Fibroblast of lung (primary cell): ENCODE measurements at regions not wholly inside any gene's neighbourhood (a gene's known extent, or its start where the extent isn't known, plus 50 kb on each side); places are given as distances from the start of the nearest gene placed in this dataset.
"Not testable (repeated sequence)": the region's sequence is repeated elsewhere in the genome, so short reads cannot be mapped to it uniquely, and the experiment has no call there.

Source experiments
- DNase-seq, 2 donors: peaks; one replicate each; pipeline versions ENCODE4 v3.0.0 to v3.0.0-alpha.2; 2010; ENCODE audit warnings: low read depth in 2 of 2
- H2AFZ ChIP-seq: 2 replicates; pipeline ENCODE4 v1.5.1; 2012; ENCODE audit warnings: low read length, control low read depth, inconsistent platforms
- H3K27ac ChIP-seq: 2 replicates; pipeline ENCODE4 v1.5.1; 2011; ENCODE audit warnings: low read length, control low read depth; ENCODE audit not compliant: insufficient read depth
- H3K27me3 ChIP-seq: 2 replicates; pipeline ENCODE4 v1.5.1; 2011; ENCODE audit warnings: mild to moderate bottlenecking, low read length; ENCODE audit not compliant: control insufficient read depth, insufficient read depth
- H3K36me3 ChIP-seq: 2 replicates; pipeline ENCODE4 v1.5.1; 2011; ENCODE audit warnings: low read length; ENCODE audit not compliant: control insufficient read depth, insufficient read depth
- H3K4me1 ChIP-seq: 2 replicates; pipeline ENCODE4 v1.5.1; 2011; ENCODE audit warnings: low read length; ENCODE audit not compliant: control insufficient read depth, insufficient read depth; ENCODE audit errors: extremely low read depth
- H3K4me2 ChIP-seq: 2 replicates; pipeline ENCODE4 v1.5.1; 2011; ENCODE audit warnings: low read length, control low read depth; ENCODE audit not compliant: insufficient read depth; ENCODE audit errors: extremely low read depth
- H3K4me3 ChIP-seq, 4 experiments: fragments of 200-600 bp in 1 of 4; sonication (generic) in 1 of 4; replicated peaks in 1 of 4; 2 replicates each; pipeline ENCODE4 v1.5.1; 2011 to 2016; ENCODE audit warnings: low read length in 4 of 4, low read depth in 3 of 4, mild to moderate bottlenecking in 3 of 4, control low read depth in 2 of 4, inconsistent platforms in 1 of 4, mixed read lengths in 1 of 4; ENCODE audit not compliant: insufficient read depth in 1 of 4; ENCODE audit errors: control extremely low read depth in 1 of 4
- H3K79me2 ChIP-seq: 2 replicates; pipeline ENCODE4 v1.5.1; 2012; ENCODE audit warnings: mild to moderate bottlenecking, low read length, inconsistent platforms; ENCODE audit not compliant: control insufficient read depth, insufficient read depth
- H3K9ac ChIP-seq: 2 replicates; pipeline ENCODE4 v1.5.1; 2011; ENCODE audit warnings: mild to moderate bottlenecking, low read length, control low read depth; ENCODE audit not compliant: insufficient read depth
- H3K9me3 ChIP-seq: 2 replicates; pipeline ENCODE4 v1.5.1; 2012; ENCODE audit warnings: low read depth, low read length; ENCODE audit not compliant: control insufficient read depth, insufficient read depth
- H4K20me1 ChIP-seq: 2 replicates; pipeline ENCODE4 v1.5.1; 2011; ENCODE audit warnings: low read length; ENCODE audit not compliant: control insufficient read depth, insufficient read depth; ENCODE audit errors: extremely low read depth
- CTCF ChIP-seq, 2 donors: IDR thresholded peaks in 1 of 2; conservative IDR thresholded peaks in 1 of 2; 1 replicate in 1 of 2; 2 replicates in 1 of 2; pipeline ENCODE4 v1.5.1; 2011 to 2012; ENCODE audit warnings: low read length in 2 of 2, control low read depth in 1 of 2, inconsistent platforms in 1 of 2, low read depth in 1 of 2, mild to moderate bottlenecking in 1 of 2
- EZH2 ChIP-seq: IDR thresholded peaks from 2 replicates; pipeline ENCODE4 v1.5.1; 2012; ENCODE audit warnings: low read length, control low read depth, mild to moderate bottlenecking; ENCODE audit errors: missing control alignments

GRCh38 chr7:153412114-153412823, 639.9 kb upstream of the DPP6 start:
- not testable (repeated sequence) for H3K27ac ChIP-seq, H3K4me2 ChIP-seq, DNase-seq, H2AFZ ChIP-seq, H3K79me2 ChIP-seq, H3K36me3 ChIP-seq, H3K9me3 ChIP-seq, H4K20me1 ChIP-seq, H3K4me3 ChIP-seq, H3K27me3 ChIP-seq, H3K9ac ChIP-seq, H3K4me1 ChIP-seq

- H3K4me3 ChIP-seq, H3K4me1 ChIP-seq, H3K4me2 ChIP-seq, H3K9me3 ChIP-seq, H3K27me3 ChIP-seq, H3K9ac ChIP-seq, H4K20me1 ChIP-seq, DNase-seq, H3K36me3 ChIP-seq, H3K79me2 ChIP-seq, H2AFZ ChIP-seq, H3K27ac ChIP-seq: not testable (repeated sequence)
Observed at GRCh38 chr7:153412824-153413198, 639.4 kb upstream of the DPP6 start.

DNA sequence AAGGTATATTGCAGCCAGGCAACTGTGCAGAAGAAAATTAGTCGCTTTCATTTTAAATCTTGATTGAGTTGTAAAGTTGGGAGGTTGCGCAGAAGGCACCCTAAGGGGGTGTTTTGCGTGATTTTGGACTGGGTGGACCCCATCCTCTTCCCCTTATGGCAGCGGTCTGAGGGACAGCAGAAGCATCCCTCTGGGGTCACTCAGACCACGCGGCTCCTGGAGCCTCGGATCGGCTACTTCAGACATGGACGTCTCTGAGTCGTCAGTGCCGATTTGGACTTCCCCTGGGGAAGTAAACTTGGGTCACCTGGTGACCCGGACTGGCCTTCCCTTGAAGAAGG, 639.0 kb upstream of the DPP6 start:
- Histone ChIP-seq H3K9me3 (no peaks in the 10 kb centered on the region), H3K27me3 (no peaks in the 10 kb centered on the region), H3K27ac (no peak overlapping the region), H3K4me2 (no peak overlapping the region), H4K20me1 (no peaks in the 10 kb centered on the region), H2AFZ (no peak overlapping the region), H3K4me3 (no peak overlapping the region), H3K79me2 (no peaks in the 10 kb centered on the region), H3K4me1 (no peaks in the 10 kb centered on the region), H3K36me3 (no peaks in the 10 kb centered on the region), H3K9ac (no peak overlapping the region)
- TF ChIP-seq CTCF (conservative IDR thresholded peaks at IDR 0.05 in 1 of 2, IDR thresholded peaks at IDR 0.05 in 1 of 2; ENCODE audit: low read depth in 1 of 2, low read length in 2 of 2): no peak
- TF ChIP-seq EZH2: no peak
- DNase-seq: no peak

DNA sequence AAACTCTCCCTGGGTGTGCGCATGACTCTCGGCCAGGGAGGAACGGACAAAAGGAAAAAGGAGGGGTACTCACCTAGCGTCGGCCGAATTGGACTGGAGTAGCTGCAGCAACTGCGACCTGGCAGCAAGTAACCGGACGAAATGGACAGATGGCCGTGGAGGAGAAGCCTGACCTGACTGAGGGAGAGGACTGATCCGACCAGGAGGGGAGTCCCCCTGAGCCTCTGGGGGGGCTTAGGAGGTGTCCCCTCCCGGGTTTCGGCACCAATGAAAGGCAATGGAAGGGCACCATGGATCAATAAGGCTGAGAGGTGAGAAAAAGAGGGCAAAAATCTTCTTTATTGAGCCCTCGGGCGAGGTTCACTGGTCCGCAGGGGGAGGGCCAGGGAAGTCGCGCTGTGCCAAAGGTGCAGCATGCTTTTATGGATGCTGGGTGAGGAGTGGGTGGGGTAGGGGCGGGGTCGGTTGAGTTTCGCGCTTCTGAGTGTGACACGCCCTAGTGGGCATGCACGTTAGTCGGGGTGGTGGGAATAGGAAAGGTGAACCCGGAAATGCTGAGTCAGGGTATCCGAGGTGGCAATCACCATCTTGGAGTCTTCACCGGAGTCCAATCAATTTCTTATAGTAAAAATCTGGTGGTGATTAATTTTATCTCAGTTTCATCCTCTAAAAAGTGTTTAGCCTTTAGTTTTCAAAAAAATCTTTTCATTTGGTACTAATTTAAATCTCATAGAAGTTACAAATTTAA, 638.5 kb upstream of the DPP6 start:
- H3K4me1 ChIP-seq: no peaks in the 10 kb centered on the region
- no peaks in the 10 kb centered on the region for H3K27me3 ChIP-seq
- H3K79me2 ChIP-seq: no peaks in the 10 kb centered on the region
- no peak overlapping the region for H3K4me3 ChIP-seq
- H3K27ac ChIP-seq: no peak overlapping the region
- H4K20me1 ChIP-seq: no peaks in the 10 kb centered on the region
- TF ChIP-seq EZH2 (no peak), CTCF (conservative IDR thresholded peaks at IDR 0.05 in 1 of 2, IDR thresholded peaks at IDR 0.05 in 1 of 2; ENCODE audit: low read depth in 1 of 2, low read length in 2 of 2) (no peak)
- no peaks in the 10 kb centered on the region for H3K36me3 ChIP-seq
- no peak overlapping the region for H2AFZ ChIP-seq
- no peak overlapping the region for H3K4me2 ChIP-seq
- H3K9me3 ChIP-seq: no peaks in the 10 kb centered on the region
- no peak for DNase-seq
- H3K9ac ChIP-seq: no peak overlapping the region
